Lower lobe of right lung (tissue), 2 donors: ENCODE measurements at regions not wholly inside any gene's neighbourhood (a gene's known extent, or its start where the extent isn't known, plus 50 kb on each side); places are given as distances from the start of the nearest gene placed in this dataset.

Experiments
- ATAC-seq, 2 donors: fragments of 200-7000 bp; cut with Tn5 transposase; one replicate each; pipeline ENCODE4 v1.9.1; 2020 to 2022; ENCODE audit warnings: mild to moderate bottlenecking in 2 of 2, moderate library complexity in 2 of 2
- DNase-seq: peaks from one replicate; pipeline ENCODE4 v3.0.0-alpha.2; 2020
- H3K27ac ChIP-seq: fragments of 200-600 bp; one replicate; pipeline ENCODE4 v1.8.0; 2022
- H3K27me3 ChIP-seq: fragments of 200-600 bp; one replicate; pipeline ENCODE4 v1.8.0; 2022; ENCODE audit warnings: low read depth
- H3K36me3 ChIP-seq: fragments of 200-600 bp; one replicate; pipeline ENCODE4 v1.8.0; 2022; ENCODE audit warnings: mild to moderate bottlenecking
- H3K4me1 ChIP-seq: fragments of 200-600 bp; one replicate; pipeline ENCODE4 v1.8.0; 2022
- H3K4me3 ChIP-seq: fragments of 200-600 bp; one replicate; pipeline ENCODE4 v1.8.0; 2022; ENCODE audit warnings: mild to moderate bottlenecking
- H3K9me3 ChIP-seq: fragments of 200-600 bp; one replicate; pipeline ENCODE4 v1.8.0; 2022
- CTCF ChIP-seq: fragments of 200-600 bp; IDR thresholded peaks from one replicate; pipeline ENCODE4 v1.8.0; 2022; ENCODE audit warnings: antibody characterized with exemption, mild to moderate bottlenecking
- intact Hi-C: fragments of 100-400 bp; cut with DNase I; formaldehyde crosslinking; loops from one replicate; pipeline ENCODE4 v1.11.0; 2022
- donor health status: DM: no; HTN: yes; CAD: no; lungs with severe emphysema.

- TF ChIP-seq CTCF = no peak
- Histone ChIP-seq H3K4me1 (no peaks in the 10 kb centered on the region), H3K27me3 (no peaks in the 10 kb centered on the region), H3K27ac (no peak overlapping the region), H3K9me3 (no peaks in the 10 kb centered on the region), H3K4me3 (no peak overlapping the region), H3K36me3 (no peaks in the 10 kb centered on the region)
- DNase-seq (no peak), ATAC-seq (no peak)
- intact Hi-C loops = no loop called here
These were observed 184.8 kb downstream of the LNPK start for GRCh38 chr2:175817221-175817620.

GRCh38 chr2:175815537-175815936 lies 186.5 kb downstream of the LNPK start:
- intact Hi-C loops = no loop called here
- H3K9me3 ChIP-seq = no peaks in the 10 kb centered on the region
- no peak for TF ChIP-seq CTCF
- no peak overlapping the region for H3K27ac ChIP-seq
- H3K4me3 ChIP-seq = no peak overlapping the region
- no peaks in the 10 kb centered on the region for H3K36me3 ChIP-seq
- DNase-seq (no peak), ATAC-seq (no peak)
- H3K4me1 ChIP-seq = no peaks in the 10 kb centered on the region
- H3K27me3 ChIP-seq = no peaks in the 10 kb centered on the region

DNA sequence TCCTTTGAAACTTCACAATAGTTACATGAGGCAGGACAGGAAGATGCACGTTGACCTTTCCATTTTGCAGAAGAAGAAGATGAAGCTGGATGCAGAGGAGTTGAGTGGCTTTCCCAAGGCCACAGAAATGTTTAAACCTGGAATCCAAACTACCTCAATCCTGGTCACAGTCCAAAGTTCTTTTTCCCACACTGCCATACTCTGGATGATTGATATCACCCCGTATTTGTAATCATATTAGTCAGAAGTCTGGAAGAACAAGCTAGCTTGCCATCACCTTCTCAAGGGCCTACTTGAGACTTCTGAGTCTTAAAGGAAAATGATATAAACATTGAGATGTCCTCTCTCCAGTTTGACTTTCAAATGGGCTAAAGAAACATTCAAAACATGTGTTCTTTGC lies 190.1 kb downstream of the LNPK start:
- ATAC-seq (no peak), DNase-seq (no peak)
- Histone ChIP-seq H3K27me3 (no peaks in the 10 kb centered on the region), H3K4me1 (no peaks in the 10 kb centered on the region), H3K27ac (no peak overlapping the region), H3K4me3 (no peak overlapping the region), H3K9me3 (no peaks in the 10 kb centered on the region), H3K36me3 (no peaks in the 10 kb centered on the region)
- intact Hi-C loops = no loop called here
- TF ChIP-seq CTCF = no peak

- no peak for ATAC-seq
These were observed 193.2 kb downstream of the LNPK start for GRCh38 chr2:175808858-175809257.

DNA sequence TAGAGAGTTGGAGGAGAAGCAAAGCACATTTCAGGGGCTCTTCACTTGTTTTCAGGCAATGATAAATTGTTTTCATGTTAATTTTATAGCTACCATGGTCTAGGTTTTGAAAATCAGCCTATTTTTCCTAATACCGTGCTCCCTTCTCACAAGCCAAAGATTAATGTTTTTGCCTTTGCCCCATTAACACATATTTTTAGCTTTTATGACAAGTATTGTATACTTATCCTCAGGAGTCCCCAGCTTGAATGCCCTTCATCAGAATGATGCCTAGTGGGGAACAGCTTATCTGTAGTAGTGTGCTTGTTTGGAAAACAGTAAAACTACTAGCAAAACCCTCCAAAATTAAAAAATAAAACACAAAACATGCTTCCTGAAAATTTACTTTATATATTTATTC lies 194.0 kb downstream of the LNPK start:
- no peak overlapping the region for H3K27ac ChIP-seq
- intact Hi-C loops = no loop called here
- ATAC-seq = no peak
- no peaks in the 10 kb centered on the region for H3K9me3 ChIP-seq
- no peaks in the 10 kb centered on the region for H3K27me3 ChIP-seq
- no peaks in the 10 kb centered on the region for H3K36me3 ChIP-seq
- TF ChIP-seq CTCF = no peak
- no peak for DNase-seq
- no peaks in the 10 kb centered on the region for H3K4me1 ChIP-seq
- H3K4me3 ChIP-seq = no peak overlapping the region

More at GRCh38 chr2:175808858-175809257, 193.2 kb downstream of the LNPK start:
- intact Hi-C loops = no loop called here
- no peaks in the 10 kb centered on the region for H3K4me1 ChIP-seq
- no peaks in the 10 kb centered on the region for H3K27me3 ChIP-seq
- no peak for TF ChIP-seq CTCF
- H3K27ac ChIP-seq = no peak overlapping the region
- no peaks in the 10 kb centered on the region for H3K36me3 ChIP-seq
- H3K9me3 ChIP-seq = no peaks in the 10 kb centered on the region
- no peak overlapping the region for H3K4me3 ChIP-seq
- no peak for DNase-seq
